ENCODE measurements at regions not wholly inside any gene's neighbourhood (a gene's known extent, or its start where the extent isn't known, plus 50 kb on each side); places are given as distances from the start of the nearest gene placed in this dataset.
A peak's percentile ranks its signal among the peaks of the same experiment; 100 is the strongest.
"Not testable (repeated sequence)": the region's sequence is repeated elsewhere in the genome, so short reads cannot be mapped to it uniquely, and the experiment has no call there.

GRCh38 chr16:60203525-60204124 is 1469.5 kb upstream of the GOT2 start:
- TF ChIP-seq, protein P1, sequence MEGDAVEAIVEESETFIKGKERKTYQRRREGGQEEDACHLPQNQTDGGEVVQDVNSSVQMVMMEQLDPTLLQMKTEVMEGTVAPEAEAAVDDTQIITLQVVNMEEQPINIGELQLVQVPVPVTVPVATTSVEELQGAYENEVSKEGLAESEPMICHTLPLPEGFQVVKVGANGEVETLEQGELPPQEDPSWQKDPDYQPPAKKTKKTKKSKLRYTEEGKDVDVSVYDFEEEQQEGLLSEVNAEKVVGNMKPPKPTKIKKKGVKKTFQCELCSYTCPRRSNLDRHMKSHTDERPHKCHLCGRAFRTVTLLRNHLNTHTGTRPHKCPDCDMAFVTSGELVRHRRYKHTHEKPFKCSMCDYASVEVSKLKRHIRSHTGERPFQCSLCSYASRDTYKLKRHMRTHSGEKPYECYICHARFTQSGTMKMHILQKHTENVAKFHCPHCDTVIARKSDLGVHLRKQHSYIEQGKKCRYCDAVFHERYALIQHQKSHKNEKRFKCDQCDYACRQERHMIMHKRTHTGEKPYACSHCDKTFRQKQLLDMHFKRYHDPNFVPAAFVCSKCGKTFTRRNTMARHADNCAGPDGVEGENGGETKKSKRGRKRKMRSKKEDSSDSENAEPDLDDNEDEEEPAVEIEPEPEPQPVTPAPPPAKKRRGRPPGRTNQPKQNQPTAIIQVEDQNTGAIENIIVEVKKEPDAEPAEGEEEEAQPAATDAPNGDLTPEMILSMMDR (conservative IDR thresholded peaks at IDR 0.05; ENCODE audit: low read length) = peak; percentile 66
- peak; percentile 31 for DNase-seq (ENCODE audit: low read depth)
- H3K4me3 ChIP-seq (ENCODE audit: low read length) = no peak overlapping the region

DNA sequence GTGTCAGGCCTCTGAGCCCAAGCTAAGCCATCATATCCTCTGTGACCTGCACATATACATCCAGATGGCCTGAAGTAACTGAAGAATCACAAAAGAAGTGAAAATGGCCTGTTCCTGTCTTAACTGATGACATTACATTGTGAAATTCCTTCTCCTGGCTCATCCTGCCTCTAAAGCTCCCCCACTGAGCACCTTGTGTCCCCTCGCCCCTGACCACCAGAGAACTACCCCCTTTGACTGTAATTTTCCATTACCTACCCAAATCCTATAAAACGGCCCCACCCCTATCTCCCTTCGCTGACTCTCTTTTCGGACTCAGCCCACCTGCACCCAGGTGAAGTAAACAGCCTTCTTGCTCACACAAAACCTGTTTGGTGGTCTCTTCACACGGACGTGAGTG is 1466.6 kb upstream of the GOT2 start:
- not testable (repeated sequence) for H3K4me3 ChIP-seq (ENCODE audit: low read length); DNase-seq (ENCODE audit: low read depth)

GRCh38 chr16:60200161-60200560 is 1466.0 kb upstream of the GOT2 start:
- TF ChIP-seq, protein P1 (conservative IDR thresholded peaks at IDR 0.05; ENCODE audit: low read length) = no peak
- DNase-seq (ENCODE audit: low read depth) = no peak
- H3K4me3 ChIP-seq (ENCODE audit: low read length) = no peak overlapping the region

- H3K4me3 ChIP-seq (ENCODE audit: low read length) = no peak overlapping the region
- no peak for DNase-seq (ENCODE audit: low read depth)
- TF ChIP-seq, protein P1 (conservative IDR thresholded peaks at IDR 0.05; ENCODE audit: low read length) = no peak
These were observed 1465.0 kb upstream of the GOT2 start for GRCh38 chr16:60199150-60199549.

DNA sequence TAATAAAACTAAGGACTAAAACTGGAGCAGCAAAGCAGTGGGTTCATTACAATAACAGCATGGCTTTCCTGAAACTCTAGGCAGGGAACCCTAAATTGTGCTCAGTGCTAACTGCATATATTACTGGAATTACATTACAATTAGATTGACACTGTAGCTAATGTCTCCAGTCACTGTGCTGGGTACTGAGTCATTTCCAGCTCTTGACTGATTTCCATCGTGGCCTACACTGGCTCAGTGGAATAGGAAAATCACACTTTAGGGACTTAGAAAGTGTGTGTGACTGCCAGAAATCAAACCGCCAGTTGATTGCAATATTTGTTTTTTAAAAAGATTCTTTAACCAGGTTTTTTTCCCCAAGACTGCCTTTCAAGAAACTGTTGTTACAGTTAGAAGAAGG is 1447.4 kb upstream of the GOT2 start:
- no peak overlapping the region for H3K4me3 ChIP-seq (ENCODE audit: low read length)
- DNase-seq (ENCODE audit: low read depth) = no peak
- TF ChIP-seq, protein P1 (conservative IDR thresholded peaks at IDR 0.05; ENCODE audit: low read length) = no peak

- TF ChIP-seq, protein P1 (conservative IDR thresholded peaks at IDR 0.05; ENCODE audit: low read length) = no peak
- no peak for DNase-seq (ENCODE audit: low read depth)
- no peak overlapping the region for H3K4me3 ChIP-seq (ENCODE audit: low read length)
These were observed 1446.5 kb upstream of the GOT2 start for GRCh38 chr16:60180609-60181008.

GRCh38 chr16:60170196-60170595 is 1436.1 kb upstream of the GOT2 start:
- TF ChIP-seq, protein P1 (conservative IDR thresholded peaks at IDR 0.05; ENCODE audit: low read length) = no peak
- DNase-seq (ENCODE audit: low read depth) = peak; percentile 18
- no peak overlapping the region for H3K4me3 ChIP-seq (ENCODE audit: low read length)

GRCh38 chr16:60166111-60166510 is 1432.0 kb upstream of the GOT2 start:
- no peak for DNase-seq (ENCODE audit: low read depth)
- TF ChIP-seq, protein P1 (conservative IDR thresholded peaks at IDR 0.05; ENCODE audit: low read length) = no peak
- H3K4me3 ChIP-seq (ENCODE audit: low read length) = no peak overlapping the region

All from AG10803 (cell line).